HG03469 (cell line): ENCODE measurements at regions not wholly inside any gene's neighbourhood (a gene's known extent, or its start where the extent isn't known, plus 50 kb on each side); places are given as distances from the start of the nearest gene placed in this dataset.

Experiments used
- ATAC-seq: cut with Tn5 transposase; IDR thresholded peaks from one replicate; pipeline ENCODE4 v1.9.1; 2021; ENCODE audit warnings: mild to moderate bottlenecking, moderate library complexity, moderate number of reproducible peaks; ENCODE audit not compliant: unreplicated experiment

DNA sequence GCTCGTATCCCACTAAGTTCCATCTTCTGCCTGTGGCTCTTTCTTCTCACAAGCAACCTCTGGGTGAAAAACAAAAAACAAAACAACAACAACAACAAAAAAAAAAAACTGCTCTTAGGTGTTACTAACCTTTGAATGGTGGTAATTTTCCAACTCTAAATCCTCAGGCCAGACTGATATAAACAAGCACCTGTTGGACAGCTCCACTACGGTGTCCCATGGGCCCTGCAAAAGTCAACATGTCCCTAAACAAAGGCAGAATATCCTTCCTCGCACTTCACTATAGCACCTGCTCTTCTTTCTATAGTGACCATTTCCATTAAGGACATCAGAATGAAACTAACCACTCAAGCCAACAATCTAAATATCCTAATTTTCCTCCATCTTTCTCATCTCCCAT lies 54.6 kb upstream of the PARM1 start:
- no peak for ATAC-seq

DNA sequence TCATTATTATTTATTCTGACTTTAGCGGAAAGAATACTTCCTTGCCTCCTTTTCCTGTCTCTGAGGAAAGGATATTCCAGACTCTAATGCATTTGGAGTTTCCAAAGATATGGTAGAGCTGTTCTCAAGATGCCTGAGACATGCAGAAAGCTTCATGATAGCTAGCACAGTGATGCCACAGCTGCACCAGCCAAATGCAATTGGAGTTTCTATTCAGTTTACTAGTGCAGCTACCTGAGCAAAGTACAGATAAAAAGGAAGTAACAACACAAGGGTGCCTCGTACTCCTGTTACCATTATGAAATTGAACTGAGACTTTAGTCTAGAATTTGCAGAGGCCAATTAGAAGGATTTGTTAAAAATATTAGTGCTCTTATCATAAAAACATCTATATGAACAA lies 57.5 kb upstream of the PARM1 start:
- no peak for ATAC-seq

DNA sequence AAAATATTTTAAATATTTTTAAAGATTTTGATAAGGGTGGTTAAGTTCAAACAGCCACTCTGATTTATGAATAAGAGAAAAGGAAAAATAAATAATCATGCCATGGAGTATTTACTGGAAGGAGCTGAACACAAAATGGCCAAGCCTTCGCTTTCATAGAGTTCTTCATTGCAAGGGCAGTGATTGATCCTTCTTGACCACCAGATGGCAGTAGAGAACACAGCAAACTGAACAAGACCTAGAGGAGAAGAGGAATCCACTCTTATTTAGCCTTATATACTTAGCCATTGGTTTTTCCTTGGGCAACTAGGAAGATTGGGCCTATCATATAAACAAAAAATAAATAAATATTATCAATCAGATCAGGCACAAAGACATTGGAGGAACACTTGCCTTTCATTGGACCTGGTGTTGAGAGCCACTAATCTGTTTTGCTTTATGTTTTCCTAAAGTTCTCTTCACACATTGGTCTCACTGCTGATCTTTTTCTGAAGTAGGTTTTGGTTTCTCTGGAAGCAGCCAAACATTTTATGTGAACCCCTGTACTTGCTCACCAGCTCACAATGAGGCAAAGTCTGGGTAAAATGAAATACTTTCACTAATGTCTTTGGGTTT lies 58.1 kb upstream of the PARM1 start:
- ATAC-seq, result no peak

DNA sequence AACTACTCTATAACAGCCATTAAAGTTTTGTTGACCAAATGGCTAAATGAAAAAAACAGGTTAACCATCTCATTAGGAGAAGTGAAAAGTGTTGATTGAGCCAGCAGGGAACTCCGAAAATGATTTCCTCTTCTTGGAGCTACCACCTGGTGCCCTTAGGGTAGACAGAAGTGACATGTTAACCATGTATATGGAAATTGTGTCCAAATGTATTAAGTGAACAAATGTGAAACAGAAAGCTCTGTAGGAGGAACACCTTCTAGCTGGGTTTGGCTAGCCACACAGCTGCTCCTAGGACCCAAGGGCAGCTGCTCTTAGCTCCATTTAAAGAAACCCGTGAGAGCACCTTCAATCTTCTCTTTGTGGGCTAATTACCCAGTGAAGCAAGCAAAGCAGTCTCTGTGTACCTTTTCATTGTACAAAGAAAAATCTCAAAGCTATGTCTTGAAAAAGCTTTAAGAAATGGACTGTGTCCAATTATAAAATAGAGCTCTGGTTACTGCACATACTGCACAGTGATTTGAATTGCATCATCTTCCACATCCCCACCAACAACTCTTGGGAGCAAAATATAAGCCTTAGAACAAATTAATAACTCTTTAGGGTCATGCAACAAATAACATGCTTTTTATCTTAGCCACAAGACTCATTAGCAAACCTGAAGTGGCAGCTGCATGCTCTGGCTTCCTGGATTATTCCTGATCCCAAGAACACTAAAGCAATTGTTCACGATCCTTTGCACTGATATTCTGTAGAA lies 59.2 kb upstream of the PARM1 start:
- peak; percentile 95 for ATAC-seq

DNA sequence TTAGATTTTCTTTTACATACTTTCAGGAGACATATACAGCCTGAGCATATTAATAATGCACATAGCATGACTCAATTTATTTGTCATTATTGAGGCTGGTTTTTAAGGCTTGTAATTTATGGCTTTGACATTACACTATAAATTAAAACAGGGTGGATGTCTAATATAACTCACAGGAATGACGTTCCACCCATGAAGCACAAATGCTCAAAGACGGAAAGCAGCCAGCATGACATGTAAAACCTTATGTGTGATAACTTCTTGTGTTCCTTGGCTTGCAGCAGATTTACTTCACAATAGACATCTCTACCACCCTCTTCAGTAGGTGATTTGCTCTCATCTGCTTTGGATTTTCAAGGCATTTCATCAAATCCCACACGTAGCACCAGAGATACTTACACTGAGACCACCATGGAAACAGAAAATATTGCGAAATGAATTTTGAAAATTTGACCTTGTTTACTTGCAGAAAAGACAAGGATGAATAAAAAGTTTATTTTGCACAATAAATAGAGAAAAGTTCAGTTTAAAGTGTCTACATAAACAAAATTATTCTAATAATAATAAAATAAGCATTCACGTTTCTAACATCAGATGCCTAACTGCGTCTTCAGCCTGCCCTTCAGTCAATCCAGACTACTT lies 64.7 kb upstream of the BTC start:
- ATAC-seq, result no peak

DNA sequence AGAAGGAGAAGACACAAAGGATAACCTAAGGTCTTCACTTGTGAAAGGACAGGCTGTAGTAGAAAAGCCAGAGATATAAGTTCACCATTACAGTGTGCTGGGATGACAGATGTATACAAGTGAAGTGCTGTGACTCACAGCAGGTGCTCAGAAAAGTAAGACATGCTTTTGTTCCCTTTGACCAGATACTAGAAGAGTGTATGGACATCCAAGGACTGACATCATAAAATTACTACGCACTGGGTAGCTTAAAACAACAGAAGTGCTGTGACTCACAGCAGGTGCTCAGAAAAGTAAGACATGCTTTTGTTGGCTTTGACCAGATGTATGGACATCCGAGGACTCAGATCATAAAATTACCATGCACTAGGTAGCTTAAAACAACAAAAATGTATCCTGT lies 61.6 kb upstream of the BTC start:
- ATAC-seq, result no peak

DNA sequence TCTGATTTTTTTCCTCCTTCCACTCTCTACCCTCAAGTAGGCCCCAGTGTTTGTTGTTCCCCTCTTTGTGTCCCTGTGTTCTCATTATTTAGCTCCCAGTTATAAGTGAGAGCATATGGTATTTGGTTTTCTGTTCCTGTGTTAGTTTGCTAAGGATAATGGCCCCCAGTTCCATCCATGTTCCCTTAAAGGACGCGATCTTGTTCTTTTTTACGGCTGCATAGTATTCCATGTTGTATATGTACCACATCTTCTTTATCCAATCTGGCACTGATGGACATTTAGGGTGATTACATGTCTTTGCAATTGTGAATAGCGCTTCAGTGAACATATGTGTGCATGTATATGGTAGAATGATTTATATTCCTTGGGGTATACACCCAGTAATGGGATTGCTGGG lies 54.5 kb upstream of the BTC start:
- no peak for ATAC-seq

DNA sequence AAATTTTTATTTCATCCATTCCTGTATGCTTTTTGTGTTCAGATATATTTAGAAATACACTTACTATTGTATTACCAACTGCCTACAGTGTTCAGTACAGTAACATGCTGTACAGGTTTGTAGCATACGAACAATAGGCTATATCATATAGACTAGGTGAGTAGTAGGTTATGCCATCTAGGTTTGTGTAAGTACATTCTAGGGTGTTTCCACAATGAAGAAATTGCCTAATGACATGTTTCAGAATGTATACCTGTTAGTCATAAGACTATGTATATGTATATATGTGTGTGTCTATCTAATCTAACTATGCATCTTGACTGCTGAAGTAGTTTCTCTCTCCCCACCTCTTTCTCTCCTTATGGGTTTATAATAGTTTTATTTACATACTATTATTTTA lies 51.5 kb upstream of the BTC start:
- ATAC-seq, result no peak
